ENCODE measurements at regions not wholly inside any gene's neighbourhood (a gene's known extent, or its start where the extent isn't known, plus 50 kb on each side); places are given as distances from the start of the nearest gene placed in this dataset.

GRCh38 chr17:79372470-79373238 is 238.2 kb downstream of the RBFOX3 start:
- H3K4me2 ChIP-seq (ENCODE audit: control insufficient read depth, extremely low read depth, insufficient read depth, low read depth, low read length): no peak overlapping the region
- no peaks in the 10 kb centered on the region for H3K9me3 ChIP-seq (ENCODE audit: control insufficient read depth, low read depth, low read length)
- no peaks in the 10 kb centered on the region for H3K36me3 ChIP-seq (ENCODE audit: control insufficient read depth in 2 of 2, extremely low read depth in 1 of 2, insufficient read depth in 2 of 2, low read length in 2 of 2)
- H4K20me1 ChIP-seq (ENCODE audit: control insufficient read depth, extremely low read depth, insufficient read depth, low read length): no peaks in the 10 kb centered on the region
- H3K4me3 ChIP-seq (ENCODE audit: control insufficient read depth in 2 of 3, extremely low read depth in 1 of 3, insufficient read depth in 2 of 3, low read depth in 1 of 3, low read length in 3 of 3): no peak overlapping the region
- no peak for TF ChIP-seq EZH2 (IDR thresholded peaks at IDR 0.05; ENCODE audit: low read length)
- TF ChIP-seq, protein P1, sequence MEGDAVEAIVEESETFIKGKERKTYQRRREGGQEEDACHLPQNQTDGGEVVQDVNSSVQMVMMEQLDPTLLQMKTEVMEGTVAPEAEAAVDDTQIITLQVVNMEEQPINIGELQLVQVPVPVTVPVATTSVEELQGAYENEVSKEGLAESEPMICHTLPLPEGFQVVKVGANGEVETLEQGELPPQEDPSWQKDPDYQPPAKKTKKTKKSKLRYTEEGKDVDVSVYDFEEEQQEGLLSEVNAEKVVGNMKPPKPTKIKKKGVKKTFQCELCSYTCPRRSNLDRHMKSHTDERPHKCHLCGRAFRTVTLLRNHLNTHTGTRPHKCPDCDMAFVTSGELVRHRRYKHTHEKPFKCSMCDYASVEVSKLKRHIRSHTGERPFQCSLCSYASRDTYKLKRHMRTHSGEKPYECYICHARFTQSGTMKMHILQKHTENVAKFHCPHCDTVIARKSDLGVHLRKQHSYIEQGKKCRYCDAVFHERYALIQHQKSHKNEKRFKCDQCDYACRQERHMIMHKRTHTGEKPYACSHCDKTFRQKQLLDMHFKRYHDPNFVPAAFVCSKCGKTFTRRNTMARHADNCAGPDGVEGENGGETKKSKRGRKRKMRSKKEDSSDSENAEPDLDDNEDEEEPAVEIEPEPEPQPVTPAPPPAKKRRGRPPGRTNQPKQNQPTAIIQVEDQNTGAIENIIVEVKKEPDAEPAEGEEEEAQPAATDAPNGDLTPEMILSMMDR (optimal IDR thresholded peaks at IDR 0.05 in 1 of 3, IDR thresholded peaks at IDR 0.05 in 1 of 3, conservative IDR thresholded peaks at IDR 0.05 in 1 of 3; ENCODE audit: extremely low read depth in 1 of 3, insufficient read depth in 2 of 3, low read length in 3 of 3): no peak
- H2AFZ ChIP-seq (ENCODE audit: control insufficient read depth, low read length): no peak overlapping the region
- FAIRE-seq (no peak), DNase-seq (ENCODE audit: low read depth, low spot score) (no peak)
- H3K4me1 ChIP-seq (ENCODE audit: control insufficient read depth, extremely low read depth, insufficient read depth, low read length): no peaks in the 10 kb centered on the region
- peaks cover 50% of the 10 kb centered on the region for H3K27me3 ChIP-seq (ENCODE audit: control insufficient read depth, extremely low read depth, insufficient read depth, low read length)
- H3K27ac ChIP-seq (ENCODE audit: control insufficient read depth, insufficient read depth, low read length): no peak overlapping the region
- dilution Hi-C loops (cut with MboI; ENCODE audit: extremely low pct_ligation_motif_present, low sequenced_read_pairs): no loop called here
- no peaks in the 10 kb centered on the region for H3K79me2 ChIP-seq (ENCODE audit: control insufficient read depth, insufficient read depth, low read length)
- H3K9ac ChIP-seq (ENCODE audit: control insufficient read depth, extremely low read depth, insufficient read depth, low read length): no peak overlapping the region
- no peaks in the 10 kb centered on the region for H3K9me1 ChIP-seq (ENCODE audit: control insufficient read depth, extremely low read depth, insufficient read depth, low read length)

DNA sequence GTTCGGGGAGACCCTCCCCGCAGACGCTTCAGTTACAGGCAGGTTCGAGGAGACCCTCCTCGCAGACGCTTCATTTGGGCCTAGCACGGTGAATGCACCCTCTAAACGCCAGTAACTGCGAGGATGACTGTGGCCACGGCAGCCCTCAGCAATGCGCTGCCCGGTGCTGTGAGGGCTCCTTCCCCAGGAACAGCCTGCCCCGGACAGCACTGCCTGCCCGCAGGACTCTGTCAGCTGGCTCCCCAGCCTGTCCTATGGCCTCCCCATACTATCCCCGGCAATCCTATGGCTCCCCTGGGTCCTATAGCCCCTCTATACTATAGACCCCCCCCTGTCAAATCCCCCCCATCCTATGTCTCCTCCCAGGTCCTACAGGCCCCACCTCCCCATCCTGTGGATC is 238.9 kb downstream of the RBFOX3 start:
- dilution Hi-C loops (cut with MboI; ENCODE audit: extremely low pct_ligation_motif_present, low sequenced_read_pairs): no loop called here
- Histone ChIP-seq H2AFZ (ENCODE audit: control insufficient read depth, low read length) (no peak overlapping the region), H3K4me1 (ENCODE audit: control insufficient read depth, extremely low read depth, insufficient read depth, low read length) (no peaks in the 10 kb centered on the region), H3K9me1 (ENCODE audit: control insufficient read depth, extremely low read depth, insufficient read depth, low read length) (no peaks in the 10 kb centered on the region), H3K9me3 (ENCODE audit: control insufficient read depth, low read depth, low read length) (no peaks in the 10 kb centered on the region), H3K4me2 (ENCODE audit: control insufficient read depth, extremely low read depth, insufficient read depth, low read depth, low read length) (no peak overlapping the region), H3K27ac (ENCODE audit: control insufficient read depth, insufficient read depth, low read length) (no peak overlapping the region), H4K20me1 (ENCODE audit: control insufficient read depth, extremely low read depth, insufficient read depth, low read length) (no peaks in the 10 kb centered on the region), H3K4me3 (ENCODE audit: control insufficient read depth in 2 of 3, extremely low read depth in 1 of 3, insufficient read depth in 2 of 3, low read depth in 1 of 3, low read length in 3 of 3) (no peak overlapping the region), H3K79me2 (ENCODE audit: control insufficient read depth, insufficient read depth, low read length) (no peaks in the 10 kb centered on the region), H3K9ac (ENCODE audit: control insufficient read depth, extremely low read depth, insufficient read depth, low read length) (no peak overlapping the region), H3K27me3 (ENCODE audit: control insufficient read depth, extremely low read depth, insufficient read depth, low read length) (peaks cover 50% of the 10 kb centered on the region), H3K36me3 (ENCODE audit: control insufficient read depth in 2 of 2, extremely low read depth in 1 of 2, insufficient read depth in 2 of 2, low read length in 2 of 2) (no peaks in the 10 kb centered on the region)
- DNase-seq (ENCODE audit: low read depth, low spot score) (no peak), FAIRE-seq (no peak)
- TF ChIP-seq, protein P1 (optimal IDR thresholded peaks at IDR 0.05 in 1 of 3, IDR thresholded peaks at IDR 0.05 in 1 of 3, conservative IDR thresholded peaks at IDR 0.05 in 1 of 3; ENCODE audit: extremely low read depth in 1 of 3, insufficient read depth in 2 of 3, low read length in 3 of 3): no peak
- no peak for TF ChIP-seq EZH2 (IDR thresholded peaks at IDR 0.05; ENCODE audit: low read length)

Measured in keratinocyte (primary cell).